Spinal cord (tissue), 9 donors: ENCODE measurements at regions not wholly inside any gene's neighbourhood (a gene's known extent, or its start where the extent isn't known, plus 50 kb on each side); places are given as distances from the start of the nearest gene placed in this dataset.

Source experiments
- DNase-seq, 6 donors: peaks; one replicate each; pipeline versions ENCODE4 v3.0.0 to v3.0.0-alpha.2; 2013 to 2015; ENCODE audit warnings: low spot score in 6 of 6, low read depth in 4 of 6
- H3K27ac ChIP-seq: one replicate; pipeline ENCODE4 v1.5.1; 2013; ENCODE audit warnings: low read depth, low read length, control low read depth
- H3K27me3 ChIP-seq: one replicate; pipeline ENCODE4 v1.6.1; 2013; ENCODE audit warnings: low read length; ENCODE audit not compliant: control insufficient read depth, insufficient read depth
- H3K36me3 ChIP-seq: one replicate; pipeline ENCODE4 v1.6.1; 2013; ENCODE audit warnings: low read length; ENCODE audit not compliant: control insufficient read depth, insufficient read depth
- H3K4me1 ChIP-seq: one replicate; pipeline ENCODE4 v1.6.1; 2013; ENCODE audit warnings: low read length; ENCODE audit not compliant: control insufficient read depth, insufficient read depth
- H3K4me3 ChIP-seq: one replicate; pipeline ENCODE4 v1.5.1; 2013; ENCODE audit warnings: low read depth, low read length, control low read depth
- H3K9me3 ChIP-seq: one replicate; pipeline ENCODE4 v1.6.1; 2013; ENCODE audit warnings: low read length; ENCODE audit not compliant: control insufficient read depth, insufficient read depth
- WGBS: methylation state at CpG from one replicate; pipeline ENCODE4 v1.1.5; 2013; ENCODE audit warnings: missing lambda C conversion rate; ENCODE audit not compliant: insufficient coverage; 5-methylcytosine and 5-hydroxymethylcytosine counted together
- donor health status: healthy.

DNA sequence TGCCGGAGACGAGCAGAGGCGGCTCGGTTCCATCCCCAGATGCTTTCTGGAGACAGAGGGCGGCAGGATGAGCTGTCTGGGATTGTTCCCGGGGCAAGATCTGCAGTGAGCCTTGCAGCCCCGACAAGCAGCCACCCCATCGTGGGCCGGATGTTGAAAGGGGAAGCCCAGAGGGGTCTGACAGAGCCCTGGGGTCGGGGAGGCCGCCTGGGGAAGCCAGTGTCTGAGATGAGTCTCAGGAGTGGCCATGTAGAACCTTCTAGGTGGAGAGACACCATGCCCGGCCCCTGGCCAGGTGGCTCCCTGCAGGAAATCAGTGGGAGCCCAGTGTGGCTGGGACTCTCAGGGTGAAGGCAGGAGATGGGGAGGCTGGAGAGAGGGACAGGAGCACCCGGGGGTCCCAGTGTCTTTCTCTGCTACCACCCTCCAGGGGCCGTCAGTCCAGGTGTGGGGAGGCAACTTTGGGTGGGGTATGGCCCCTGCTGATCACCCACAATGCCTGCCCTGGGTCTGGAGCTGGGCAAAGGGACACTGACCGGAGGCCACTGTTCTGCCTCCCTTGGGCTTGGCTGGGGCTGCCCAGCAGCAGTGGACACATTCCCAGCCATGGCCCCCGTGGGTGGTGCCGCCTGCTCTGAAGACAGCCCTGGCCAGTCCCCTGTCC, 128.3 kb upstream of the HS6ST1 start:
- DNase-seq = no peak
- H3K9me3 ChIP-seq = no peaks in the 10 kb centered on the region
- H3K4me1 ChIP-seq = peaks cover 59% of the 10 kb centered on the region
- H3K27ac ChIP-seq = no peak overlapping the region
- whole genome bisulfite sequencing = 86% methylated on average over 16 of the region's 17 CpGs
- no peaks in the 10 kb centered on the region for H3K36me3 ChIP-seq
- H3K4me3 ChIP-seq = no peak overlapping the region
- no peaks in the 10 kb centered on the region for H3K27me3 ChIP-seq

DNA sequence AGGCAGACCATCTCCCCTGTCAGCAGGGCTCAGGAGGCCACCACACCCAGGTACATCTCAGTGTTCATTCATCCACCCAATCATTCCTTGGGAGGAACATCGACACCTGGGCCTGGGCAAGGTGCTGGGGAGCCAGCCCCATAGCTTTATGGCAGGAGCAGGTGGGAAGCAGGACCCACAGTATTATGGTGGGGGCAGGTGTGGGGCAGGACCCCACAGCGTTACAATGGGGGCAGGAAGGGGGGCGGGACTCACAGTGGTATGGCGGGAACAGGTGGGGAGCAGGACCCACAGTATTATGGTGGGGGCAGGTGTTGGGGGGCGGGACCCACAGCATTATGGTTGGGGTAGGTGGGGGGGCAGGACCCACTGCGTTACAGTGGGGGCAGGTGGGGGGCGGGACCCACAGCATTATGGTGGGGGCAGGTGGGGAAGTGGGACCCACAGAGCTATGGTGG, 128.9 kb upstream of the HS6ST1 start:
- Histone ChIP-seq H3K36me3 (no peaks in the 10 kb centered on the region), H3K4me3 (no peak overlapping the region), H3K27me3 (no peaks in the 10 kb centered on the region), H3K9me3 (no peaks in the 10 kb centered on the region), H3K27ac (no peak overlapping the region), H3K4me1 (peaks cover 56% of the 10 kb centered on the region)
- 80% methylated on average over 2 of the region's 7 CpGs for WGBS
- DNase-seq = no peak

GRCh38 chr2:128448331-128449225, 129.9 kb upstream of the HS6ST1 start:
- H3K36me3 ChIP-seq = no peaks in the 10 kb centered on the region
- no peak for DNase-seq
- no peaks in the 10 kb centered on the region for H3K27me3 ChIP-seq
- H3K27ac ChIP-seq = no peak overlapping the region
- H3K9me3 ChIP-seq = no peaks in the 10 kb centered on the region
- H3K4me1 ChIP-seq = peaks cover 51% of the 10 kb centered on the region
- no peak overlapping the region for H3K4me3 ChIP-seq
- WGBS = 87% methylated on average over 12 of the region's 13 CpGs

- peak in 1 of 6 donors; percentile 23 for DNase-seq
- WGBS = 85% methylated on average over 21 of the region's 24 CpGs
- Histone ChIP-seq H3K4me1 (peaks cover 42% of the 10 kb centered on the region), H3K27me3 (no peaks in the 10 kb centered on the region), H3K9me3 (no peaks in the 10 kb centered on the region), H3K27ac (no peak overlapping the region), H3K4me3 (no peak overlapping the region), H3K36me3 (no peaks in the 10 kb centered on the region)
Observed at GRCh38 chr2:128449226-128450061, 130.8 kb upstream of the HS6ST1 start.

GRCh38 chr2:128450211-128451024, 131.8 kb upstream of the HS6ST1 start:
- DNase-seq = peak in 3 of 6 donors; percentile 35 to 95 (median 48)
- 70% methylated on average over 8 of the region's 14 CpGs for WGBS
- H3K4me3 ChIP-seq = no peak overlapping the region
- no peaks in the 10 kb centered on the region for H3K27me3 ChIP-seq
- H3K4me1 ChIP-seq = peaks cover 41% of the 10 kb centered on the region
- H3K36me3 ChIP-seq = no peaks in the 10 kb centered on the region
- no peaks in the 10 kb centered on the region for H3K9me3 ChIP-seq
- H3K27ac ChIP-seq = no peak overlapping the region

DNA sequence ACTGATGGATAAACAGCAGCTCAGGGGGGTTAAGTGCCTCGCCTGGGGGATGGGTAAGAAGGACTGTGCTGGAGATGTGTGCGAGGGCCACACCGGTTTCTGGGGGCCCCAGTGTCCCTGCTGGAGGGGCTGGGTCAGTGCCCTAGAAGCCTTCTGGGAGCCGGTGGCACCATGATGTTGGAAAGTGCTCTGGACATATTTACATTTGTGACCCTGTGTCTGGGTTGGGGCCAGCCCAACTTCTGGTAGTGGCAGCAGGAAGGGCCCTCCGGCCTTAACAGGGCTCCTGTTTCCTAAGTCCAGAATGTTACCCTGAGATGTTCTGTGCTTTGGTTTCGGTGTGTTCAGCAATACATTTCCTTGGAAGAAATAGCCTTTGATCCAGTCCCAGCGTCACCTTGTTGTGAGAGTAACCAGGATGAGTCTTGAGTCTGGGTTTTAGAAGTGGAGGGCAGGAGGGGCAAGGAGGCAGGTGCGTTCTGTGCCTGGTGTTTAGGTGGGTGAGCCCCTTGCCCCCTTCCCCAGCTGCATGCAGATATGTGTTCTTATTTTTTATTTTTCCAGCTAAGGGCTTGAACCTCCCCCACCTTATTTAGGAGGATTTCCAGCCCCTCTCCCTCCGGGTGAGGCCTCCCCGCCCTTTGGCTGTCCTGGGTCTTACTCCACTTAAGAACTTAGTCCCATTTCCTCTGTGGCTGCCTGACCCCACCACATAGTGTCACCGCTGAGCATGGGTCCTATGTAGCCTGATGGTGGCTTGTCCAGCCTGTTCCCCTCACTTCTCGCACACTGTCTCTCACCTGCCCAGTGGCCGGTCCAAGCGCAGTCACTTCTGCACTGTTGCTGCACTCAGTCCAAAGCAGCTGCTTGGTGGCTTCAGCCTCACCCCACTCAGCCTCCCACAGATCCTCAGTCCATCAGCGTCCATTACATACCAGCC, 132.7 kb upstream of the HS6ST1 start:
- Histone ChIP-seq H3K4me1 (peaks cover 40% of the 10 kb centered on the region), H3K36me3 (no peaks in the 10 kb centered on the region), H3K27me3 (no peaks in the 10 kb centered on the region), H3K4me3 (no peak overlapping the region), H3K9me3 (no peaks in the 10 kb centered on the region), H3K27ac (no peak overlapping the region)
- WGBS = 89% methylated on average over 14 of the region's 15 CpGs
- DNase-seq = no peak

DNA sequence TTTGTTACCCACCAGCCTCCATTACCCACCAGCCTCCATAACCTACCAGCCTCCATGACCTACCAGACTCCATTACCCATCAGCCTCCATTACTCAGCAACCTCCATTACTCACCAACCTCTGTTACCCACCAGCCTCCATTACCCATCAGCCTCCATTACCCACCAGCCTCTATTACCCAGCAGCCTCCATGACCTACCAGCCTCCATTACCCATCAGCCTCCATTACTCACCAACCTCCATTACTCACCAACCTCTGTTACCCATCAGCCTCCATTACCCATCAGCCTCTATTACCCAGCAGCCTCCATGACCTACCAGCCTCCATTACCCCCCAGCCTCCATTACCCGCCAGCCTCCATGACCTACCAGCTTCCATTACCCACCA, 133.3 kb upstream of the HS6ST1 start:
- Histone ChIP-seq H3K4me1 (peaks cover 34% of the 10 kb centered on the region), H3K4me3 (no peak overlapping the region), H3K36me3 (no peaks in the 10 kb centered on the region), H3K9me3 (no peaks in the 10 kb centered on the region), H3K27ac (no peak overlapping the region), H3K27me3 (no peaks in the 10 kb centered on the region)
- WGBS = 100% methylated on average over 1 of the region's 1 CpG
- no peak for DNase-seq
